Trophoblast cell (in vitro differentiated cells and primary cell): ENCODE measurements at regions not wholly inside any gene's neighbourhood (a gene's known extent, or its start where the extent isn't known, plus 50 kb on each side); places are given as distances from the start of the nearest gene placed in this dataset.

Source experiments
- DNase-seq, 2 donors: peaks; one replicate each; pipeline ENCODE4 v3.0.0-alpha.2; 2016
- H2AFZ ChIP-seq: 2 replicates; pipeline ENCODE4 v1.6.1; 2013; ENCODE audit warnings: low read length, moderate library complexity, mild to moderate bottlenecking; ENCODE audit not compliant: insufficient read depth, poor library complexity
- H2AK5ac ChIP-seq: 2 replicates; pipeline ENCODE4 v1.6.1; 2013; ENCODE audit warnings: mild to moderate bottlenecking, low read length
- H2BK120ac ChIP-seq: 2 replicates; pipeline ENCODE4 v1.6.1; 2013; ENCODE audit warnings: low read length, mild to moderate bottlenecking, moderate library complexity; ENCODE audit not compliant: insufficient read depth, poor library complexity
- H2BK12ac ChIP-seq: 2 replicates; pipeline ENCODE4 v1.6.1; 2013; ENCODE audit warnings: mild to moderate bottlenecking, low read length, moderate library complexity
- H2BK5ac ChIP-seq: 2 replicates; pipeline ENCODE4 v1.6.1; 2013; ENCODE audit warnings: low read length, low read depth, moderate library complexity, mild to moderate bottlenecking; ENCODE audit not compliant: poor library complexity
- H3K14ac ChIP-seq: 2 replicates; pipeline ENCODE4 v1.6.1; 2013; ENCODE audit warnings: mild to moderate bottlenecking, low read length
- H3K18ac ChIP-seq: 2 replicates; pipeline ENCODE4 v1.6.1; 2013; ENCODE audit warnings: mild to moderate bottlenecking, low read length
- H3K23ac ChIP-seq: 2 replicates; pipeline ENCODE4 v1.6.1; 2013; ENCODE audit warnings: low read length
- H3K27ac ChIP-seq: 2 replicates; pipeline ENCODE4 v1.5.1; 2013; ENCODE audit warnings: low read depth, mild to moderate bottlenecking, inconsistent platforms, low read length, moderate library complexity
- H3K27me3 ChIP-seq: 2 replicates; pipeline ENCODE4 v1.6.1; 2013; ENCODE audit warnings: inconsistent platforms, mild to moderate bottlenecking, low read length, moderate library complexity; ENCODE audit not compliant: insufficient read depth
- H3K36me3 ChIP-seq, 2 experiments: 1 replicate in 1 of 2; 2 replicates in 1 of 2; pipeline ENCODE4 v1.6.1; 2013; ENCODE audit warnings: low read length in 2 of 2, mild to moderate bottlenecking in 2 of 2, moderate library complexity in 1 of 2; ENCODE audit not compliant: insufficient read depth in 2 of 2, control insufficient read depth in 1 of 2
- H3K4ac ChIP-seq: 2 replicates; pipeline ENCODE4 v1.6.1; 2013; ENCODE audit warnings: low read depth, mild to moderate bottlenecking, low read length, moderate library complexity
- H3K4me1 ChIP-seq, 2 experiments: 1 replicate in 1 of 2; 2 replicates in 1 of 2; pipeline ENCODE4 v1.6.1; 2013; ENCODE audit warnings: low read length in 2 of 2, mild to moderate bottlenecking in 2 of 2, moderate library complexity in 1 of 2; ENCODE audit not compliant: insufficient read depth in 2 of 2, control insufficient read depth in 1 of 2
- H3K4me2 ChIP-seq: 2 replicates; pipeline ENCODE4 v1.6.1; 2013; ENCODE audit warnings: inconsistent platforms, mild to moderate bottlenecking, low read length, moderate library complexity
- H3K4me3 ChIP-seq: 2 replicates; pipeline ENCODE4 v1.5.1; 2013; ENCODE audit warnings: mild to moderate bottlenecking, low read depth, low read length, inconsistent platforms
- H3K79me1 ChIP-seq: one replicate; pipeline ENCODE4 v1.6.1; 2013; ENCODE audit warnings: low read length
- H3K79me2 ChIP-seq: 2 replicates; pipeline ENCODE4 v1.6.1; 2013; ENCODE audit warnings: low read length, mild to moderate bottlenecking; ENCODE audit not compliant: control insufficient read depth, insufficient read depth, poor library complexity
- H3K9ac ChIP-seq: 2 replicates; pipeline ENCODE4 v1.6.1; 2013; ENCODE audit warnings: mild to moderate bottlenecking, low read length
- H3K9me3 ChIP-seq: 2 replicates; pipeline ENCODE4 v1.6.1; 2013; ENCODE audit warnings: low read depth, mild to moderate bottlenecking, control low read depth, inconsistent platforms, low read length; ENCODE audit not compliant: insufficient read depth
- H4K12ac ChIP-seq: 2 replicates; pipeline ENCODE4 v1.6.1; 2013; ENCODE audit warnings: low read depth, mild to moderate bottlenecking, low read length, moderate library complexity
- H4K8ac ChIP-seq: 2 replicates; pipeline ENCODE4 v1.6.1; 2013; ENCODE audit warnings: low read depth, mild to moderate bottlenecking, low read length, moderate library complexity
- H4K91ac ChIP-seq: one replicate; pipeline ENCODE4 v1.6.1; 2013; ENCODE audit warnings: low read depth, mild to moderate bottlenecking, low read length, moderate library complexity
- WGBS: extraction: QIAGEN DNeasy Blood & Tissue Kit; methylation state at CpG from one replicate; pipeline ENCODE4 v1.1.7; 2013; ENCODE audit warnings: missing lambda C conversion rate; ENCODE audit not compliant: insufficient read length, insufficient coverage; ENCODE audit errors: extremely low coverage; 5-methylcytosine and 5-hydroxymethylcytosine counted together

DNA sequence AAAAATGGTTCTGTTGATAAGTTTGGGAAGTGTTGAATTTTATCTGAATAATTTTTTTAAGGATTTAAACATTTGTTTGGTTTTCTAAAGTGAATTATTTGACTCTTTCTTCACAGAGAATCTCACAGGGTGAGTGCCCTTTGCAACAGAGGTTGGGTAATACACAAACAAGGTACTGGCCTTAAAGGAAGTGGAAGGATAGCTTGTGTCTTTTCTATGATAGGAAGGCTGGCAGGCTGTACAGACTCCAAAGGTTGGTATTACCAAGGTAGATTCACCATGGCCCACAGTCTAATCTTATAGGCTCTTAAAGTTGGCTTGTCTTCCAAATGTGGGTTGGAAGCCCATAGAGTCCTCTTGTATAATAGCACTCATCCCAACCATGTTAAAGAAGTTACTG lies 311.5 kb downstream of the SV2B start:
- H2AK5ac ChIP-seq, result no peak overlapping the region
- no peak for DNase-seq
- no peaks in the 10 kb centered on the region for H3K79me1 ChIP-seq
- no peaks in the 10 kb centered on the region for H3K9me3 ChIP-seq
- H3K18ac ChIP-seq, result no peak overlapping the region
- no peak overlapping the region for H3K23ac ChIP-seq
- no peak overlapping the region for H3K27ac ChIP-seq
- H4K12ac ChIP-seq, result no peak overlapping the region
- H3K9ac ChIP-seq, result no peak overlapping the region
- H3K4me2 ChIP-seq, result no peak overlapping the region
- H2BK5ac ChIP-seq, result no peak overlapping the region
- H2BK12ac ChIP-seq, result no peak overlapping the region
- peaks cover 9% of the 10 kb centered on the region in 2 experiments for H3K4me1 ChIP-seq
- H3K4ac ChIP-seq, result no peak overlapping the region
- H4K91ac ChIP-seq, result no peak overlapping the region
- H2BK120ac ChIP-seq, result no peak overlapping the region
- H4K8ac ChIP-seq, result no peak overlapping the region
- H3K79me2 ChIP-seq, result no peaks in the 10 kb centered on the region
- H3K27me3 ChIP-seq, result no peaks in the 10 kb centered on the region
- no peak overlapping the region for H3K4me3 ChIP-seq
- no peak overlapping the region for H3K14ac ChIP-seq
- no peaks in the 10 kb centered on the region for H3K36me3 ChIP-seq
- H2AFZ ChIP-seq, result no peak overlapping the region

DNA sequence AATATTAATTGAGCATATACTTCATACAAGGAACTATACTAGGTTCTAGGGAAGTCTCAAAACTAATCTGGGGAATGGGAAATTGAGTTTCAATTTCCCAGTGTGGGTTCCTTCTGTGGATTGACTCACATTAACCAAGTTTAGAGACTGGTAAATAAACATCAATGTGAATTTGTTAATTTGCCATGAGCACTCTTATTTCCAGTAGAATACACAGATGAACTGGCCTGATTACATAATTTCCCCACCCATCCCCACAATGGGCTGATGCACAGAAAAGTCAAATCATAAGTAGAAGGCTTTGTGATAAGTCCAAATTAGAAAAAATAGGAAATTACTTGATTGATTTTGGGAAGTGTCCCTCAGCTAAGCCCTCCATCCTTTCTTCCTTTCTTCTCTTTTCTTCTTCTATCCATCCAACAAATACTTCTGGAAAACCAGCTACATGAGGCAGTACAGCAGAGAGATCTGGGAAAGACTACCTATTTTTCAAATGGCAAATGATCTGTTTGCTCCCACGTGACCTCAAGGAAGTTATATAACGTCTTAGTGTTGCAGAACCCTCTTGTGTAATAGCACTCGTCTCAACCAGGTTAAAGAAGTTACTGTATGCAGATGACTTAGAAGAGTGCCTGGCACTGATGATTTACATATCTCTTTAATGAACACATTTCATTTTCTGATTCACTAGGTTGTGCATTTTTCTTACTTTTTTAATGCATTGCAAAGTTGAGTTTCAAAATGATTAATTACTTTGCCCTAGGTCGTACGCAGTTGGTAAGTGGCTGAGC lies 312.3 kb downstream of the SV2B start:
- H3K4ac ChIP-seq, result no peak overlapping the region
- no peak overlapping the region for H2BK120ac ChIP-seq
- no peak overlapping the region for H4K12ac ChIP-seq
- H3K14ac ChIP-seq, result no peak overlapping the region
- H2AK5ac ChIP-seq, result no peak overlapping the region
- no peak overlapping the region for H3K4me2 ChIP-seq
- H4K91ac ChIP-seq, result no peak overlapping the region
- H3K18ac ChIP-seq, result no peak overlapping the region
- H3K4me1 ChIP-seq, result peaks cover 5 to 7% of the 10 kb centered on the region in 2 experiments
- H2AFZ ChIP-seq, result no peak overlapping the region
- no peaks in the 10 kb centered on the region for H3K79me2 ChIP-seq
- no peak overlapping the region for H2BK5ac ChIP-seq
- no peak overlapping the region for H3K23ac ChIP-seq
- WGBS, result no CpG with 5 or more reads among the region's 5 CpGs
- H2BK12ac ChIP-seq, result no peak overlapping the region
- H3K4me3 ChIP-seq, result no peak overlapping the region
- no peaks in the 10 kb centered on the region for H3K79me1 ChIP-seq
- no peaks in the 10 kb centered on the region for H3K27me3 ChIP-seq
- no peak overlapping the region for H4K8ac ChIP-seq
- no peaks in the 10 kb centered on the region for H3K36me3 ChIP-seq
- H3K9me3 ChIP-seq, result no peaks in the 10 kb centered on the region
- no peak overlapping the region for H3K27ac ChIP-seq
- no peak overlapping the region for H3K9ac ChIP-seq
- no peak for DNase-seq

DNA sequence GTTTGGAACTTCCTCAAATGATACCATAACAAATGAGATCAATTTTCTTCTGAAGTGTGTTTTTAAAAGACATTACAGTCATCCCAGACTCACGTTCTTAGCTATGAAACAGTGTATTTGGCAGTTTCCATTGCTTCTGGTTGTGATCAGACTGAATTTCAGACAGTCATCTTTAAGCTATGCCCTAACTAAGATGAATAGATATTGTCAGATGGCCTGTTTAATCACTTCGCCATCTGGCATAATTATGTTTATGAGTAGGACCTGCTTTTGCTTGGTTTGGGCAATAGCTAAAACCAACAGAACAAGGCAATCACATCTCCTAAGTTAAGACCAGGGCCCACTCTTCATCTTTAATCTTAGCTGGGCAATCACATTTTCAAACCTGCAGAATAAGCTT lies 313.1 kb downstream of the SV2B start:
- H2BK5ac ChIP-seq, result no peak overlapping the region

GRCh38 chr15:91414124-91414523 lies 314.1 kb downstream of the SV2B start:
- Histone ChIP-seq H2BK120ac (no peak overlapping the region), H2AK5ac (no peak overlapping the region), H3K23ac (no peak overlapping the region), H3K4ac (no peak overlapping the region), H3K4me3 (no peak overlapping the region), H3K18ac (no peak overlapping the region), H2BK12ac (no peak overlapping the region), H3K4me1 (no peaks in the 10 kb centered on the region), H4K91ac (no peak overlapping the region), H3K9me3 (no peaks in the 10 kb centered on the region), H4K8ac (no peak overlapping the region), H3K36me3 (no peaks in the 10 kb centered on the region), H3K9ac (no peak overlapping the region), H3K79me1 (no peaks in the 10 kb centered on the region), H2BK5ac (no peak overlapping the region), H3K27ac (no peak overlapping the region), H3K14ac (no peak overlapping the region), H3K4me2 (no peak overlapping the region), H3K79me2 (no peaks in the 10 kb centered on the region), H2AFZ (no peak overlapping the region), H4K12ac (no peak overlapping the region), H3K27me3 (no peaks in the 10 kb centered on the region)
- no peak for DNase-seq
- no CpG with 5 or more reads among the region's 2 CpGs for WGBS

More for the DNA sequence above, 313.1 kb downstream of the SV2B start:
- Histone ChIP-seq H3K79me1 (no peaks in the 10 kb centered on the region), H3K36me3 (no peaks in the 10 kb centered on the region), H3K14ac (no peak overlapping the region), H2BK120ac (no peak overlapping the region), H4K12ac (no peak overlapping the region), H4K91ac (no peak overlapping the region), H3K27me3 (no peaks in the 10 kb centered on the region), H3K18ac (no peak overlapping the region), H3K27ac (no peak overlapping the region), H2AK5ac (no peak overlapping the region), H3K23ac (no peak overlapping the region), H4K8ac (no peak overlapping the region), H3K4me3 (no peak overlapping the region), H2BK12ac (no peak overlapping the region), H3K79me2 (no peaks in the 10 kb centered on the region), H3K4me2 (no peak overlapping the region), H3K4me1 (peaks cover 3 to 4% of the 10 kb centered on the region in 2 experiments), H3K9me3 (no peaks in the 10 kb centered on the region), H2AFZ (no peak overlapping the region), H3K9ac (no peak overlapping the region), H3K4ac (no peak overlapping the region)
- DNase-seq, result no peak
- no CpG with 5 or more reads among the region's 2 CpGs for WGBS
